ENCODE measurements at regions not wholly inside any gene's neighbourhood (a gene's known extent, or its start where the extent isn't known, plus 50 kb on each side); places are given as distances from the start of the nearest gene placed in this dataset.

GRCh38 chr21:33984021-33984481 lies 68.4 kb upstream of the ATP5PO start:
- TF ChIP-seq CTCF (IDR thresholded peaks at IDR 0.05; ENCODE audit: extremely low read depth, missing control alignments), result no peak
- no peak for DNase-seq (ENCODE audit: low spot score)

- no peak for TF ChIP-seq CTCF (IDR thresholded peaks at IDR 0.05; ENCODE audit: extremely low read depth, missing control alignments)
- DNase-seq (ENCODE audit: low spot score), result no peak
These were observed 65.9 kb upstream of the ATP5PO start for GRCh38 chr21:33981391-33982101.

- no peak for DNase-seq (ENCODE audit: low spot score)
These were observed 64.8 kb upstream of the ATP5PO start for GRCh38 chr21:33980276-33980916.

GRCh38 chr21:33978585-33978984 lies 63.0 kb upstream of the ATP5PO start:
- DNase-seq (ENCODE audit: low spot score), result no peak
- no peak for TF ChIP-seq CTCF (IDR thresholded peaks at IDR 0.05; ENCODE audit: extremely low read depth, missing control alignments)

More at GRCh38 chr21:33980276-33980916, 64.8 kb upstream of the ATP5PO start:
- no peak for TF ChIP-seq CTCF (IDR thresholded peaks at IDR 0.05; ENCODE audit: extremely low read depth, missing control alignments)

- no peak for TF ChIP-seq CTCF (IDR thresholded peaks at IDR 0.05; ENCODE audit: extremely low read depth, missing control alignments)
- no peak for DNase-seq (ENCODE audit: low spot score)
These were observed 62.2 kb upstream of the ATP5PO start for GRCh38 chr21:33977721-33978369.

GRCh38 chr21:33977017-33977720 lies 61.6 kb upstream of the ATP5PO start:
- no peak for TF ChIP-seq CTCF (IDR thresholded peaks at IDR 0.05; ENCODE audit: extremely low read depth, missing control alignments)

More at GRCh38 chr21:33977017-33977720, 61.6 kb upstream of the ATP5PO start:
- no peak for DNase-seq (ENCODE audit: low spot score)

Data from GM20000 (cell line).